ENCODE measurements at regions not wholly inside any gene's neighbourhood (a gene's known extent, or its start where the extent isn't known, plus 50 kb on each side); places are given as distances from the start of the nearest gene placed in this dataset.

- TF ChIP-seq BRCA1 (IDR thresholded peaks at IDR 0.05; ENCODE audit: low read depth, low read length), result no peak
- TF ChIP-seq CHD7 (IDR thresholded peaks at IDR 0.05; ENCODE audit: insufficient replicate concordance, low read length), result no peak
- no peak for TF ChIP-seq USF2 (IDR thresholded peaks at IDR 0.05; ENCODE audit: low read length)
- TF ChIP-seq SIN3A (conservative IDR thresholded peaks at IDR 0.05 in 1 of 2, IDR thresholded peaks at IDR 0.05 in 1 of 2; ENCODE audit: low read depth in 1 of 2, low read length in 2 of 2), result no peak
Observed at GRCh38 chr3:190731596-190731995, 130.9 kb downstream of the GMNC start (continued).

All from H1 (cell line).